DMS 273 (cell line): ENCODE measurements at regions not wholly inside any gene's neighbourhood (a gene's known extent, or its start where the extent isn't known, plus 50 kb on each side); places are given as distances from the start of the nearest gene placed in this dataset.
A peak's percentile ranks its signal among the peaks of the same experiment; 100 is the strongest.
"Not testable (repeated sequence)": the region's sequence is repeated elsewhere in the genome, so short reads cannot be mapped to it uniquely, and the experiment has no call there.

Experiments
- DNase-seq: peaks from one replicate; lab custom pipeline; 2025; ENCODE audit not compliant: unreplicated experiment; lab: John Stamatoyannopoulos, UW

DNA sequence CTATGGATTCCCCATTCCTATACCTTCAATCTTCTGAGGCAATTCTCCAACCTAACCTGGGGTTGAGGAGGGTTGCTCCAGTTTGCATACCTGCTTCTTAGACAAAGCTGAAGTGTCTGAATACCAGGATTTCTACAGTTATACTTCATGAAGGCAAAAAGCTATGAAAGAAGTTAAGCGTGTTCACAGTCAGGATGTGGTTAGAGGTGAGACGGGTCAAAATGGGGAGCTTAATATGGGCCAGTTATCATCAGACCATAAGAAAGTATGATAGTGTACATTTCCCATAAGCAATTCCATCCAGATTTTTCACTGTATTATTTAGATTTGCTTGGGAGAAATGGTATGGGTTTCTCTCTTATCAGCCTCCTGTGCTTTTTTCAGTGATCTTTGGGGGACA is 156.9 kb upstream of the FER start:
- DNase-seq = no peak

DNA sequence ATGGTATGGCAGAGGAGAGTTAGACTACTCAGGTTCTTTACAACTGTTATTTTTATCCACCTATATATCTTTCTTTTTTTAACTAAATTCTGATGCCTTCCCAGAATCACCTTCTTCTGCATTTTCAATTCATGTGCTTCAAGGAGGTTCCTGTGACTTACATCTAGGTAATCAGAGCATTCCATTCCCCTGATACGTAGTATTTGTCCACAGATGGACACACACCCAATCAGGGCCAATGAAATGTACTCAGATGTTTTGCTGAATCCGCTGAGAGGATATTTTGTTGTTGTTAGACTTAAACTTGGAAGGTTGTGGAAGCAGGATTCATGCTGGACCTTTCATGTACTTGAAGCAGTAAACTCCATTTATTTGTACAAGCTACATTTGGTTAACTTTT is 159.4 kb upstream of the FER start:
- DNase-seq = no peak

- no peak for DNase-seq
Observed at GRCh38 chr5:108587821-108588220, 159.9 kb upstream of the FER start.

GRCh38 chr5:108581026-108581425 is 166.7 kb upstream of the FER start:
- DNase-seq = no peak

GRCh38 chr5:108579236-108579635 is 168.5 kb upstream of the FER start:
- DNase-seq = no peak

DNA sequence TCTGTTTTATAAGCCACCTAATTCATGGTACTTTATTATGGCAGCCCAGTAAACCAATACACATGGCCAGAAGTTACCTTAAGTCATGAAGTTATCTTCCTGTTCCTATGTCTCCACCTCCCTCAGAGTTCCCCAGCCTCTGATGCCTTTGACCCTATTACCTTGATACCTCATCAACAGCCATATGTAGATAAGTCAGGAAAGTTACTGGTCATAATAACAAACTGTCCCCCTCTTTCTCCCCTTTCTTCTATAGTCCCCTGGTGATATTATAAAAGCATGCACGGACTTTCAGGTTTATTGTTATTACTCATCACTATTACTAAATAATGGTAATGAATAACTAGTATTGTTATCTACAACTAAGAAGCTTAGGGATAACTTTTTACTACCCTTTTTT is 168.9 kb upstream of the FER start:
- no peak for DNase-seq

- no peak for DNase-seq
Observed at GRCh38 chr5:108567429-108567828, 180.3 kb upstream of the FER start.

GRCh38 chr5:108564441-108564840 is 182.5 kb upstream of the FBXL17 start:
- DNase-seq = no peak

GRCh38 chr5:108562205-108562454 is 180.2 kb upstream of the FBXL17 start:
- DNase-seq = no peak

DNA sequence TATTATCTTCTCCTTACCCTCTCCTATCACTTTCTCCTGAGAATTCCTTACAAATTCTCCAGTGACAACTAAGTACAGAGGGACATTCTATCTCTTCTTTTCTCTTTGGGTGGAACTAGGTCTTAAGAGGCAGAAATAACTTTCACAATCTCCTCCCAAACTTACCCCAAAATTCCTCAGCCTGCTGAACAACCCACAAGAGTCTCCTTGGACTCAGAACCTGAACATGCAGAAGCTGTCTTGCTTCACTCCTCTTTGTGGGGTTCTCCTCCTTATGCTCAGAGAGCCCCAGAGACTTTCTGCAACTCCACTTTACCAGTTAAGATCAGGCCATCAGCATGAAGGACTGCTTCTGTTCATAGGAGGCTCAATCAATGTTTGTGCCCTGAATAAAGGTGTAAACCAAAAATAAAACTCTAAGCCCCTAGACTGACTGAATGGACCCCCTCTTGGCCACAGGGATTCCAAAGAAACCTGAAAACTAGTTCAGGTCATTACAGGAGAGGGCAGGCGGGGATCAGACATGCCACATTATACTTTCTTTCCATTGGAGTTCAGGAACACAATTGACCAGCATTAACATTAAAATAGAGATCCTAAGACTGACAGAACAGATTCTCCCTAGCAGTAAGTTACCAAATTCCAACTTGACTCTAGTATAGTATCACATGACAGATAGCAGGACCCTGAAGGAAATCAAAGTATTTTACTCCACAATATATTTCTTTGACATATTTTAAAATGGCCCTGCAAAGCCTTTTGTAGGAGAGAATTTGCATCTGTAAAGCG is 179.7 kb upstream of the FBXL17 start:
- no peak for DNase-seq

DNA sequence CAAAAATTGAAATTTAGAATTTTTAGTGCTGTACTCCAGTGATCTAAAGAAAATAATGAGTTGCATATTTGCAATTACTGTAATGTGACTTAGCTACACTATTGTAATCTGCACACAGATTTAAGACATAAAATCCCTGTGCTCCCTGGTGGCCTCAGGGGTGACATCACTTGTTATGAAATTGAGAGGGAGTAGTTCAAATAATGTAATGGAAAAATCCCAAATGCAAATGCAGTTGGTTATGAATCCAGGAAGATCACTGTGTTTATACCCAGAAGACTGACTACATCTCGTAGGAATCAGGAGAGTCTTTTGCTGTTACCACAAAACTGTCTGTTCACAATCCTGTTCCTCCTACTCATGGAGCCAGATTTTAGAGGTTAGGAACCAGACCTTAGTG is 178.7 kb upstream of the FBXL17 start:
- no peak for DNase-seq

GRCh38 chr5:108560166-108560565 is 178.3 kb upstream of the FBXL17 start:
- DNase-seq = no peak

DNA sequence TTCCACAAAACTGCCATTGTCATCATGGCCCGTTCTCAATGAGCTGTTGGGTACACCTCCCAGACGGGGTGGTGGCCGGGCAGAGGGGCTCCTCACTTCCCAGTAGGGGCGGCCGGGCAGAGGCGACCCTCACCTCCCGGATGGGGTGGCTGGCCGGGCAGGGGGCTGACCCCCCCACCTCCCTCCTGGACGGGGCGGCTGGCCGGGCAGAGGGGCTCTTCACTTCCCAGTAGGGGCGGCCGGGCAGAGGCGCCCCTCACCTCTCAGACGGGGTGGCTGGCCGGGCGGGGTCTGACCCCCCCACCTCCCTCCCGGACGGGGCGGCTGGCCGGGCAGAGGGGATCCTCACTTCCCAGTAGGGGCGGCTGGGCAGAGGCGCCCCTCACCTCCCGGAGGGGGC is 176.9 kb upstream of the FBXL17 start:
- DNase-seq = not testable (repeated sequence)

DNA sequence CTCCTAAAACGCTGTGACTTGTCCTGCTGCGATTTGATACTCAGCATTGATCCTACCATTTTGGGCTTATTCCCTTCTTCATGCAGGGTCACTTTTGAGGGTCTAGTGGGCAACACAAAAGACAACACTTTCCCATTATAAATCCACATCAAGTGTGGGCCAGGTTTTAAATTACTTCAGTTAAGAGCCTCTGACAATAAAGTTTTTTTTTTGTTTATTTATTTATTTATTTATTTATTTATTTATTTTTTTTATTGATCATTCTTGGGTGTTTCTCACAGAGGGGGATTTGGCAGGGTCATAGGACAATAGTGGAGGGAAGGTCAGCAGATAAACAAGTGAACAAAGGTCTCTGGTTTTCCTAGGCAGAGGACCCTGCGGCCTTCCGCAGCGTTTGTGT is 176.2 kb upstream of the FBXL17 start:
- not testable (repeated sequence) for DNase-seq

- no peak for DNase-seq
Observed at GRCh38 chr5:108557686-108558085, 175.8 kb upstream of the FBXL17 start.

- DNase-seq = no peak
Observed at GRCh38 chr5:108556441-108557145, 174.7 kb upstream of the FBXL17 start.

GRCh38 chr5:108548684-108549596 is 167.0 kb upstream of the FBXL17 start:
- no peak for DNase-seq

DNA sequence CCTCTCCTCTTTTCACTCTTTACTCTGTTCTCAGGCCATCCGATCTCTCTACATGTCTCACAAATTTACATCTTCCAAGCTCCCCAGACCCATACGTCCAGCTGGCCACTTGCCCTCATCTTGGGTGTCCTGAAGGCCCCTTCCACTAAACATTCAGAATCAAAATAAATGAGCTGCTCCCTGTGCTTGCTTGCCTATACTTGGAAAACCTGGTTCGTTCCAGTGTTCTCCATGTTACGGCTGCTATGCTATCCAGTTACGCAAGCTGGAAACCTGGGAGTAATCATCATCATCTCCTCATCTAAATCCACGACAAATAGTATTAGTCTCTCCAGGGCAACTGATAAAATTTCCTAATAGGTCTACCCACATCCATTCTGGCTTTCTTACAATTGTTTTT is 165.0 kb upstream of the FBXL17 start:
- no peak for DNase-seq

DNA sequence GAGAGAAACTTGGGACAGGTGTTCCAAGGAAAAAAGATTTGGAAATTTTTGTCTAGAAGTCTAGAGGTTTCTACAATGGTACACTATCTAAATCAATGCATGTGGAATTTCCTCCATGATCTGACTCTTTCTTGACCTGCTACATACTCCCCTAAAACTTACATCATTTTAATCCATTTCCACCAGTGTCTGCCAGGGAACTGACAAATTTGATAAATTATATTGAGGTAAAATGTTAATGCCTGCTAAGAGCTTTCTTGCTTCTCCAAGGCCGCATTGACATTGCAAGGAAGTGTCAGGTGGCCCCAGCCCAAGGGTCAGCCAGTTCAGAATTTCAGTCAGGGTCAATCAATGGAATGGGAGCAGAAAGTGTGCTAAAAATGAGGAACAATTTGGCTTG is 163.4 kb upstream of the FBXL17 start:
- DNase-seq = no peak

DNA sequence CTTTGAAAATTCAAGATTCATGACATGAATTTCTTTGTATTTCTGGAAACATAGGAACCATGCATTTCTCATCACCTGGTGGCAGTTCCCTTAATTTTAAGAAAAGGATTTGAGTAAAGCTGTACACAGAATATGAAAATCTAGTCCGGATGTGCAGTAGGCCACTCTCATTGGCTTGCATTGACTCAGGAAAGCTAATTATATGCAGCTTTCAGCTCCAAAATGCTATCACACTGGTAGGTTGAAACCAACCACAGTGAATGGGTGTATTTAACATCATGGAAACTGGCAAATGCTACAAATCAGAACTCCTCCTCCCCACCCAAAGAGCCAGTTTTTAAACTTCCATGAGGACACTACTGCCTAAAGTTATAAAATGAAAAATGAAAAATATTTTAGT is 161.6 kb upstream of the FBXL17 start:
- no peak for DNase-seq

DNA sequence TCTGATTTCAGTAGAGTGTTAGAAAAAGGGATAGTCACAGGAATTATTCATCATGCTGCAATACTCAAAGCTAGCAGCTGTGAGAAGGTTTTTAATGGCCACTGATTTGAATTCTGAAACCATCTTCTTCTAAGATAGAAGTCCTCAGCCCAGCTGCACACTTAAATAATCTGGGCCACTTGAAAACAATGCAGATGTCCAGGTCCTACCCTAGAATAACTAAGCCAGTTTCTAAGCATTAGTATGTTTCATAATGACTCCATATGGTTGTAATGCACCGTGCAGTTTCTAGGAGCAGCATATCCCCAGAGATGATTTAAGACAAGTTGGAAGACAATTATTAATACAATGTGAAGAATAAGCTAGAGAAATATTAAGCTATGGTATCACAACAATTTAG is 159.9 kb upstream of the FBXL17 start:
- DNase-seq = peak; percentile 31

DNA sequence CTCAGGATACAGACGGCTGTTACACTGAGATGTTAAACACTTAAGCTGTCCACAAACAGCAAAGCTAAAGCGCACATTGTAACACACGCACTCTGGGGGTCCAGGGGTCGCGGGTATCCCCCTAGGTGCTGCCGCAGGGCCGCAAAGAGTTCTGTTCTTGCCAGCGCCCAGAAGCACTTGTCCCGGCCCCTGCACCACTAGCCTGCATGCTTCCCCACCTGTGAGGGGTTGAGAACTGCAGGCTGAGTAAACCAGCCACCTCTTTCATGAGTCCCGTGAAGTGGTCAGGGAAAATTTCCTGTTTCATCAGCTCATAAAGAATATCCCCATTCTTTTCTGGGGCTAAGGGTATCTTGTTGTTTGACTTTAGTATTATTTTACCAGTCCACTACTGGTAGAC is 154.4 kb upstream of the FBXL17 start:
- no peak for DNase-seq
